ENCODE measurements at regions not wholly inside any gene's neighbourhood (a gene's known extent, or its start where the extent isn't known, plus 50 kb on each side); places are given as distances from the start of the nearest gene placed in this dataset.

- TF ChIP-seq, protein P1, sequence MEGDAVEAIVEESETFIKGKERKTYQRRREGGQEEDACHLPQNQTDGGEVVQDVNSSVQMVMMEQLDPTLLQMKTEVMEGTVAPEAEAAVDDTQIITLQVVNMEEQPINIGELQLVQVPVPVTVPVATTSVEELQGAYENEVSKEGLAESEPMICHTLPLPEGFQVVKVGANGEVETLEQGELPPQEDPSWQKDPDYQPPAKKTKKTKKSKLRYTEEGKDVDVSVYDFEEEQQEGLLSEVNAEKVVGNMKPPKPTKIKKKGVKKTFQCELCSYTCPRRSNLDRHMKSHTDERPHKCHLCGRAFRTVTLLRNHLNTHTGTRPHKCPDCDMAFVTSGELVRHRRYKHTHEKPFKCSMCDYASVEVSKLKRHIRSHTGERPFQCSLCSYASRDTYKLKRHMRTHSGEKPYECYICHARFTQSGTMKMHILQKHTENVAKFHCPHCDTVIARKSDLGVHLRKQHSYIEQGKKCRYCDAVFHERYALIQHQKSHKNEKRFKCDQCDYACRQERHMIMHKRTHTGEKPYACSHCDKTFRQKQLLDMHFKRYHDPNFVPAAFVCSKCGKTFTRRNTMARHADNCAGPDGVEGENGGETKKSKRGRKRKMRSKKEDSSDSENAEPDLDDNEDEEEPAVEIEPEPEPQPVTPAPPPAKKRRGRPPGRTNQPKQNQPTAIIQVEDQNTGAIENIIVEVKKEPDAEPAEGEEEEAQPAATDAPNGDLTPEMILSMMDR (IDR thresholded peaks at IDR 0.05) = no peak
- TF ChIP-seq POLR2AphosphoS5 (IDR thresholded peaks at IDR 0.05) (no peak), EP300 (IDR thresholded peaks at IDR 0.05) (no peak), POLR2A (IDR thresholded peaks at IDR 0.05) (no peak)
Measured at GRCh38 chrX:76366972-76367371, 60.5 kb upstream of the MAGEE1 start.

All from upper lobe of left lung (tissue), 4 donors.